ENCODE measurements at regions not wholly inside any gene's neighbourhood (a gene's known extent, or its start where the extent isn't known, plus 50 kb on each side); places are given as distances from the start of the nearest gene placed in this dataset.

- TF ChIP-seq RAD21 (CRISPR knock-in tag; conservative IDR thresholded peaks at IDR 0.05 in 1 of 2, IDR thresholded peaks at IDR 0.05 in 1 of 2) (peak in 1 of 2 experiments; percentile 15; a peak in 1 of 4 replicates), STAT5A (IDR thresholded peaks at IDR 0.05; ENCODE audit: borderline replicate concordance, low read length) (no peak), CXXC5 (CRISPR knock-in tag; IDR thresholded peaks at IDR 0.05) (no peak), SOX6 (IDR thresholded peaks at IDR 0.05) (no peak), SMC3 (conservative IDR thresholded peaks at IDR 0.05; ENCODE audit: insufficient read depth, low read depth, low read length) (0 out of 2 replicates have a peak, but pooled peaks have one; percentile 12), SREBF1 (IDR thresholded peaks at IDR 0.05; ENCODE audit: borderline replicate concordance, low read depth, low read length) (no peak), HMGXB4 (CRISPR knock-in tag; IDR thresholded peaks at IDR 0.05) (no peak), DEAF1 (CRISPR knock-in tag; IDR thresholded peaks at IDR 0.05) (no peak), ZNF146 (CRISPR knock-in tag; IDR thresholded peaks at IDR 0.05; ENCODE audit: unreplicated experiment) (no peak)
Measured at GRCh38 chr17:22703786-22704441, 1011.6 kb downstream of the KCNJ18 start (continued).
